GM12892 (cell line): ENCODE measurements at regions not wholly inside any gene's neighbourhood (a gene's known extent, or its start where the extent isn't known, plus 50 kb on each side); places are given as distances from the start of the nearest gene placed in this dataset.

Source experiments
- POLR2A ChIP-seq: IDR thresholded peaks from 2 replicates; pipeline ENCODE4 v1.6.1; 2011; ENCODE audit warnings: low read depth, low read length, control low read depth
- POLR2AphosphoS5 ChIP-seq: IDR thresholded peaks from 2 replicates; pipeline ENCODE4 v1.6.1; 2011; ENCODE audit warnings: low read depth, low read length, control low read depth

DNA sequence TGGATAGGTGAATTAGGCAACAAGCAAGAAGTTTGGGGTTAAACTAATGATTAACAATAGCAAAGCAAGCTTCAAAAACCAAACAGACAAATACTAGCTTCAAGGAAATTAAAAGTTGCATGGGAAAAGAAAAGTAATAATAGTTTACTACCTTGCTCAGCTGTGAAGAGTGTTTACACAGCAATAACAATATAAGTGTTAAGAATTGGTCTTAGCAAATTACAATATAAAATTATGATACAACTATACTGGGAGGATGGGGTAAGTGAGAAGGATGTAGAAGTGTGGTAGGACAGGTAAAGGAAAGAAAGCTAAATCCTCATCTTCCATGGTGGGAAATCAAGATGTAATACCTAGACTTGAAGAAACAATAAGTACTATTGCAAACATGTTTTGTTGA lies 137.7 kb upstream of the MAFB start:
- TF ChIP-seq POLR2A (no peak), POLR2AphosphoS5 (no peak)
